ENCODE measurements at regions not wholly inside any gene's neighbourhood (a gene's known extent, or its start where the extent isn't known, plus 50 kb on each side); places are given as distances from the start of the nearest gene placed in this dataset.
"Not testable (repeated sequence)": the region's sequence is repeated elsewhere in the genome, so short reads cannot be mapped to it uniquely, and the experiment has no call there.

- no peak for DNase-seq
These were observed 50.6 kb upstream of the TMEM170B start for GRCh38 chr6:11486959-11487358.

GRCh38 chr6:11486486-11486885 is 51.1 kb upstream of the TMEM170B start:
- no peak for DNase-seq

DNA sequence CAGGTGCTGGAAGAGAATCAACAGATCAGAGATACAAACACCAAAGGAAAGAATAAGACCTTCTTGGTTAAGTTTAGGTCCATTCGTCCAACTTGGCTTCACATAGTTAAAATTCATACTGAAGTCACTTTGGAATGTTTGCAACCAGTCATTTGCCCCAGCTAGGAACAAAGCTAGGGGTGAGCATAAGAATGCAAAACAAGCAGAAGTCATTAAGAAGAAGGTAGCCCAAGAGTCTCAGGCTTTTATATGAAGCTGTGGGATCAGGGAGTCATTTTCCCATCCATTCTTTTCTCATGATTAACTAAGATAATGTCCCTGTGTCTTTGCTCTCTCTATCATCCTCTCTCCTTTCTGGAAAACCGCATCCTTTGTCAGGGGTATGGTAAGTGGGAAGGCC is 51.5 kb upstream of the TMEM170B start:
- no peak for DNase-seq

DNA sequence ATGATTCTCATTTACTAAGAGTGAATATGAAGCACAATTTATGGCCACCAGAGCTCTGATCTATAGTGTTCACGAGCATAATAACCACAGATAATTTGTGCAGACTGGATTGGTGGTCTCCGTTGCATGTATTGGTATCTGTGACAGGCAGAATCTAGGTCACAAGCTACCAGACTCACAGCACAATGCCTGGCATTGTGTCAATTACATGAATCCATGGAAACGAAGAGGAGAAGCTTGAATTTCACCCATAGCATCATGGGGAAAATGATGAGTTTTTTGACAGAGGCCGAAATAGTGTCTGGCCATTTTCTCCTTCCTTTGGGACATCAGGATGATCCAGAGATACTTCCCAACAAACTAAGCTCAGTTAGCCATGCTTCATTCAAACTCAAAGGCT is 52.3 kb upstream of the TMEM170B start:
- no peak for DNase-seq

DNA sequence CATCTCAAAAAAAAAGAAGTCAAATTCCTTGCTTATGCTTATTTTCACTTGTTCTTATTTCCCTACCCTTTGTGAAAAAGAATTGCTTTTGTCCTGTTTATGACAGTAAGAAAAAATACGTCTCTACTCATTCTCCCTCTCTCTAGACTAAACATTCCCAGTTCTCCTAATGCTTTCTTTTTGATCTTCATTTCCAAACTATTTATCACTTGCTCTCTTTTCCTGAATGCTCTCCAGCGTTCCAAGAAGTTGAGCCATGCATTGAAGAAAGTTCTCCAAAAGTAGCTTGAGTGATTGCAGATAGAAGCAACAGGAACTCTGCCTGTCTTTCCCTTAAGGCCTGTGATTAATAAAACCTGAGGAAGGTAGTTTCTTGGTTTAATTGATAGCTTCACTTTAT is 53.1 kb upstream of the TMEM170B start:
- DNase-seq = no peak

DNA sequence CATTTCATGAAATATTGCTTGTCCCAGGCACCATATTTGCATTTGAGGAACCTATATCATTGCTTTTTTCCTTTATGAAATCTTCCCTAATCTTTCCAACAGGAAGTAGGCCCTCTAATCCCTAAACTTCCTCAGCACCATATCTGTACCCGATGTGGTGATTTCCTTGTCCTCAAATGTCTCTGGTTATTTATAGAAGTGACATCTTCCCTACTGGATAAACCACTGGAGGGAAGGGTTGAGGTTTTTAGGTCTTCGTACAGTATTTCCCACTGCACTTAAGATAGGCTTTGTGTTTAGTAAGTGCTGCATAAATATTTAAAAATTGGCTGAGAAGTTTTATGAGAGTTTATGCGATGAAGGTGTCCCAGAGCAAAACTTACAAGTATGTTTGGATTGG is 54.9 kb upstream of the TMEM170B start:
- no peak for DNase-seq

GRCh38 chr6:11480541-11480940 is 57.0 kb upstream of the TMEM170B start:
- DNase-seq = no peak

DNA sequence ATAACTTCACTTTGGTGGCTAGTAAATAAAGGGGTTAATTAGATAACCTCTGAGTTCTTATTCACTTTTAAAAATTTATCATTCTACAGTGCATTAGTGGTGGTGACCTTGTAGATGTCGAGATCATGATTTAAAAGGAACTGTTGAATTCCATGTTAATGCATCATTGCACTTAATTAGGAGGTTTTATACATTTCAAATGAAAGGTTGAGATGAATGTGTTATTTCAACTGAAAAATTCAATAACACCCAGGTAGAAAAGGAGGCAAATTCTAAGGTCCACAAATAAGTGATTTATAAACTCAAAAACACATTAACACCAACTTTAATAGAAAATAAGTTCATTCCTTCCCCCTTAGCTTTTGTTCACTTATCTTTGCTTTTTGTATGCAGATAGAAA is 58.3 kb upstream of the TMEM170B start:
- DNase-seq = no peak

- no peak for DNase-seq
These were observed 59.0 kb upstream of the TMEM170B start for GRCh38 chr6:11478586-11478985.

- DNase-seq = no peak
These were observed 62.5 kb upstream of the TMEM170B start for GRCh38 chr6:11475016-11475415.

GRCh38 chr6:11473008-11473740 is 64.4 kb upstream of the TMEM170B start:
- DNase-seq = no peak

DNA sequence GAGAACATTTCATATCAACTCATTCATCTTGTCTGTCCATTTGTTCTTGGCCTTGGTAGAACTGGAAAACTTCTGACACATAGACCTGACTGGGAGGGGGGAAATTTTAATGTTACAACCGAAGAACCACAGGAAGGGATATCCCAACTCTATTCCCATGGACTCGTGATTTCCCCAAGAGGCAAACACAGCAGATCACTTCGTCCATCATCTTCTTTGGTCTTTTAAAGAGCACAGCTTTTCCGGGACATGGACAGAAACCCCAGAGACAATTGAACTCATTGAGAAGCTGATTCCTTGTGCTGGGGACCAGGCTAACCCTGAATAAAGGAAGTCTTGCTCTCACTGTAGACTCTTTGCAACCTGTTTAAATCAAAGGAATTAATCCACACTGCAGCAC is 66.3 kb upstream of the TMEM170B start:
- DNase-seq = no peak

DNA sequence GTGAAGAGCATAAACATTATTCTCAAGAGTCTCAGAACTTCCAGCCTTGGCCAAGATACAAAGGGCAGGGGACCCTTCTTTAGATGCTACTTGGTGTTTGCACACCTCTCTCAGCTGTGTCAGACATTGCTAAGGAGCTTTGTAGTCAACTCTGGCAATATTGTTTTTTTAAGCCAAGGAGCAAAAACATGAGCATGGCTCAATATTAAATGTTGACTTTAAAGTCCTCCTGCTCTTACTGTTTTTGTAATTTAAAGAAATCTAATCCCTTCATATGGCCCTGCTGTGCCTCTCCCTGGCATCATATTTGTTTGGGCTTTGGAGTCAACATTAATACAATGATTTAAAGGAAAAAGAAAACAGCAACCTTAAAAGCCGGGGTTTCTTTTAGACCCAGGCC is 67.9 kb upstream of the TMEM170B start:
- DNase-seq = no peak

- not testable (repeated sequence) for DNase-seq
These were observed 69.3 kb upstream of the TMEM170B start for GRCh38 chr6:11468271-11468670.

DNA sequence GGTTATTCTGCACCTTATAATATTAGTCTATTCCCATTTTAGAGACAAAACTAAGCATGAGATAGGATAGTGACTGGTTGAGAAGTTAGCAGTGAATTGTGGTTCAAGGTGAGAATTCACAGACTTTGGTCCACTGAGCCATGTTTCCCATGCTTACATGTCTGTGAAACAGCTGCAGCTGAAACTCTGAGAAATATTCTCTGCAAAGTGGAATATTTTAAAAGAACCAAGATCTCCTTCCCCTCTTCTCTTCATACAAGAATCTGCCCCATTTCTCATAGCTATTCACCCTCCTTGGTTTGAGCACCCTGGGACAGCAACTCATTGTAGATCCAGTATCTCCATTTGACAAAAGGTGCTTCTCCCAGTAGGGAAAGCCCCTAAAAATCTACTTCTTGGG is 70.2 kb upstream of the TMEM170B start:
- DNase-seq = no peak

DNA sequence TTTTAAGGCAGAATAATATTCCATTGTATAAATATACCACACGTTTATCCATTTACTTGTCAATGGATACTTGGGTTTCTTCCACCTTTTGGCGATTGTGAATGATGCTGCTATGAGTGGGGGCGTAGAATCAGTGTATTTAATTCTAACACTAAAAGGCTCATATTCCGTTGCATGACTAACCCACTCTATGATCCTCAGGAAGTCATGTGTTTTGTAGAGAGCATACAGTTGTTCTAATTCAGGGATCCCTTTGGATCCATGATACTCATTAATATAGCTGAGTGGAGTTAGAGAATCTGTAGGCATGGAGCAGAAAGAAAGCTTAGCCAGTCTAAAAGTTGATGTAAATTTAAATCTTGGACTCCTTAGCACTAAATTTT is 74.2 kb upstream of the TMEM170B start:
- no peak for DNase-seq

GRCh38 chr6:11462742-11463397 is 74.7 kb upstream of the TMEM170B start:
- DNase-seq = no peak

- DNase-seq = no peak
These were observed 76.5 kb upstream of the TMEM170B start for GRCh38 chr6:11460837-11461661.

- DNase-seq = no peak
These were observed 77.4 kb upstream of the TMEM170B start for GRCh38 chr6:11460001-11460668.

- no peak for DNase-seq
These were observed 78.4 kb upstream of the TMEM170B start for GRCh38 chr6:11459079-11459610.

GRCh38 chr6:11458509-11458908 is 79.0 kb upstream of the TMEM170B start:
- DNase-seq = no peak

GRCh38 chr6:11457422-11457821 is 80.1 kb upstream of the TMEM170B start:
- not testable (repeated sequence) for DNase-seq

DNA sequence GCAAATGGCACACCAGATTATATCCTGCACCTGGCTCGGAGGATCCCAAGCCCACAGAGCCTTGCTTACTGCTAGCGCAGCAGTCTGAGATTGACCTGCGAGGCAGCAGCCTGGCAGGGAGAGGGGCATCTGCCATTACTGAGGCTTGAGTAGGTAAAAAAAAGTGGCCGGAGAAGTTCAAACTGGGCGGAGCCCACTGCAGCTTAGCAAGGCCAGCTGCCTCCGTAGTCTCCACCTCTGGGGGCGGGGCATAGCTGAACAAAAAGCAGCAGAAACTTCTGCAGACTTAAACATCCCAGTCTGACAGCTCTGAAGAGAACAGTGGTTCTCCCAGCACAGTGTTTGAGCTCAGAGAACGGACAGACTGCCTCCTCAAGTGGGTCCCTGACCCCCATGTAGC is 85.4 kb upstream of the TMEM170B start:
- not testable (repeated sequence) for DNase-seq
